SU-DHL-6 (cell line): ENCODE measurements at regions not wholly inside any gene's neighbourhood (a gene's known extent, or its start where the extent isn't known, plus 50 kb on each side); places are given as distances from the start of the nearest gene placed in this dataset.

Experiments
- H2AFZ ChIP-seq: fragments of 200-600 bp; sonication (generic); 2 replicates; pipeline ENCODE4 v1.6.1; 2014; ENCODE audit warnings: low read depth, mild to moderate bottlenecking, moderate library complexity, mixed read lengths, antibody characterized with exemption, low read length; ENCODE audit not compliant: severe bottlenecking
- H3F3A ChIP-seq: fragments of 200-600 bp; shearing (Covaris generic); 2 replicates; pipeline ENCODE4 v1.6.0; 2016; ENCODE audit warnings: antibody characterized with exemption, mild to moderate bottlenecking; ENCODE audit not compliant: insufficient read depth
- H3K27ac ChIP-seq: fragments of 200-600 bp; sonication (generic); 2 replicates; pipeline ENCODE4 v1.5.1; 2016; ENCODE audit warnings: low read depth, mild to moderate bottlenecking, low read length, moderate library complexity, mixed read lengths
- H3K27me3 ChIP-seq: fragments of 200-600 bp; sonication (generic), shearing (Covaris generic); 2 replicates; pipeline ENCODE4 v1.6.0; 2014; ENCODE audit warnings: mild to moderate bottlenecking, low read length
- H3K36me3 ChIP-seq: fragments of 200-600 bp; sonication (generic); 2 replicates; pipeline ENCODE4 v1.6.1; 2014; ENCODE audit warnings: mild to moderate bottlenecking, low read length, mixed read lengths
- H3K4me2 ChIP-seq: fragments of 300-600, 200-600 bp; shearing (Covaris generic), sonication (generic); 2 replicates; pipeline ENCODE4 v1.6.0; 2014; ENCODE audit warnings: low read length, low read depth, mild to moderate bottlenecking; ENCODE audit not compliant: poor library complexity, severe bottlenecking
- H3K4me3 ChIP-seq: fragments of 200-600 bp; sonication (generic); 2 replicates; pipeline ENCODE4 v1.5.1; 2014; ENCODE audit warnings: antibody characterized with exemption, low read length, mild to moderate bottlenecking, mixed read lengths; ENCODE audit not compliant: insufficient read depth, poor library complexity, severe bottlenecking
- H3K79me2 ChIP-seq: fragments of 200-600 bp; sonication (generic); 2 replicates; pipeline ENCODE4 v1.6.1; 2014; ENCODE audit warnings: mild to moderate bottlenecking, low read length, moderate library complexity; ENCODE audit not compliant: insufficient read depth
- H3K9ac ChIP-seq: fragments of 200-600 bp; sonication (generic); 2 replicates; pipeline ENCODE4 v1.7.0; 2014; ENCODE audit warnings: mild to moderate bottlenecking, low read length
- H3K9me2 ChIP-seq: fragments of 200-600 bp; sonication (generic); replicated peaks from 2 replicates; pipeline ENCODE4 v1.6.1; 2014; ENCODE audit warnings: low read length; ENCODE audit not compliant: insufficient read depth
- H3K9me3 ChIP-seq: fragments of 200-600 bp; sonication (generic); 2 replicates; pipeline ENCODE4 v1.6.1; 2014; ENCODE audit warnings: low read length, mixed read lengths; ENCODE audit not compliant: insufficient read depth
- H4K20me1 ChIP-seq: fragments of 200-600 bp; sonication (generic); 2 replicates; pipeline ENCODE4 v1.6.1; 2014; ENCODE audit warnings: low read depth, mild to moderate bottlenecking, antibody characterized with exemption, low read length, moderate library complexity, mixed read lengths
- CTCF ChIP-seq: fragments of 200-600 bp; sonication (generic); IDR thresholded peaks from one replicate; pipeline ENCODE4 v1.5.1; 2017; ENCODE audit warnings: antibody characterized with exemption, mild to moderate bottlenecking, low read length, moderate library complexity; ENCODE audit not compliant: insufficient read depth, poor library complexity, severe bottlenecking
- EZH2phosphoT487 ChIP-seq: fragments of 200-600 bp; sonication (generic), shearing (Covaris generic); conservative IDR thresholded peaks from 2 replicates; pipeline ENCODE4 v1.6.1; 2018; ENCODE audit warnings: mild to moderate bottlenecking, antibody characterized with exemption, low read length, moderate library complexity, mixed read lengths

- no peaks in the 10 kb centered on the region for H4K20me1 ChIP-seq
Measured at GRCh38 chrX:63058204-63058603, 292.9 kb downstream of the SPIN4 start.

GRCh38 chrX:63050225-63050624 lies 300.9 kb downstream of the SPIN4 start:
- Histone ChIP-seq H3K27me3 (no peaks in the 10 kb centered on the region), H3K4me2 (no peak overlapping the region), H3K9me3 (no peaks in the 10 kb centered on the region), H3K27ac (no peak overlapping the region), H3K4me3 (no peak overlapping the region), H3K9me2 (no peaks in the 10 kb centered on the region), H3K9ac (no peak overlapping the region), H3K36me3 (no peaks in the 10 kb centered on the region), H3K79me2 (no peaks in the 10 kb centered on the region), H4K20me1 (no peaks in the 10 kb centered on the region), H2AFZ (no peak overlapping the region), H3F3A (no peaks in the 10 kb centered on the region)
- TF ChIP-seq EZH2phosphoT487 (no peak), CTCF (no peak)

More at GRCh38 chrX:63058204-63058603, 292.9 kb downstream of the SPIN4 start:
- TF ChIP-seq CTCF (no peak), EZH2phosphoT487 (no peak)
- no peak overlapping the region for H3K4me3 ChIP-seq
- H3K9me2 ChIP-seq: no peaks in the 10 kb centered on the region
- no peak overlapping the region for H3K27ac ChIP-seq
- no peaks in the 10 kb centered on the region for H3K9me3 ChIP-seq
- no peaks in the 10 kb centered on the region for H3K79me2 ChIP-seq
- H3K27me3 ChIP-seq: no peaks in the 10 kb centered on the region
- no peak overlapping the region for H3K4me2 ChIP-seq
- H3K36me3 ChIP-seq: no peaks in the 10 kb centered on the region
- H2AFZ ChIP-seq: no peak overlapping the region
- H3F3A ChIP-seq: no peaks in the 10 kb centered on the region
- no peak overlapping the region for H3K9ac ChIP-seq

GRCh38 chrX:63032811-63033210 lies 318.3 kb downstream of the SPIN4 start:
- H3K27me3 ChIP-seq: no peaks in the 10 kb centered on the region
- TF ChIP-seq CTCF (no peak), EZH2phosphoT487 (no peak)
- H3K36me3 ChIP-seq: no peaks in the 10 kb centered on the region
- H2AFZ ChIP-seq: no peak overlapping the region
- no peak overlapping the region for H3K4me3 ChIP-seq
- H3K4me2 ChIP-seq: no peak overlapping the region
- H3K9me3 ChIP-seq: no peaks in the 10 kb centered on the region
- H3K9ac ChIP-seq: no peak overlapping the region
- H3K79me2 ChIP-seq: no peaks in the 10 kb centered on the region
- no peaks in the 10 kb centered on the region for H4K20me1 ChIP-seq
- no peak overlapping the region for H3K27ac ChIP-seq
- H3K9me2 ChIP-seq: no peaks in the 10 kb centered on the region
- H3F3A ChIP-seq: no peaks in the 10 kb centered on the region
